ENCODE measurements at regions not wholly inside any gene's neighbourhood (a gene's known extent, or its start where the extent isn't known, plus 50 kb on each side); places are given as distances from the start of the nearest gene placed in this dataset.

GRCh38 chr5:3778000-3778550 is 182.4 kb downstream of the IRX1 start:
- Histone ChIP-seq H3K27me3 (ENCODE audit: insufficient read depth, poor library complexity, severe bottlenecking) (no peaks in the 10 kb centered on the region), H3K4me1 (ENCODE audit: insufficient read depth, poor library complexity, severe bottlenecking) (no peaks in the 10 kb centered on the region), H3K9me3 (ENCODE audit: severe bottlenecking) (no peaks in the 10 kb centered on the region), H3K27ac (ENCODE audit: poor library complexity, severe bottlenecking) (no peak overlapping the region), H3K4me3 (ENCODE audit: severe bottlenecking) (no peak overlapping the region), H3K36me3 (ENCODE audit: low read depth) (no peaks in the 10 kb centered on the region)
- ATAC-seq (ENCODE audit: low read depth) (no peak), DNase-seq (ENCODE audit: low spot score) (no peak)
- TF ChIP-seq, protein P1, sequence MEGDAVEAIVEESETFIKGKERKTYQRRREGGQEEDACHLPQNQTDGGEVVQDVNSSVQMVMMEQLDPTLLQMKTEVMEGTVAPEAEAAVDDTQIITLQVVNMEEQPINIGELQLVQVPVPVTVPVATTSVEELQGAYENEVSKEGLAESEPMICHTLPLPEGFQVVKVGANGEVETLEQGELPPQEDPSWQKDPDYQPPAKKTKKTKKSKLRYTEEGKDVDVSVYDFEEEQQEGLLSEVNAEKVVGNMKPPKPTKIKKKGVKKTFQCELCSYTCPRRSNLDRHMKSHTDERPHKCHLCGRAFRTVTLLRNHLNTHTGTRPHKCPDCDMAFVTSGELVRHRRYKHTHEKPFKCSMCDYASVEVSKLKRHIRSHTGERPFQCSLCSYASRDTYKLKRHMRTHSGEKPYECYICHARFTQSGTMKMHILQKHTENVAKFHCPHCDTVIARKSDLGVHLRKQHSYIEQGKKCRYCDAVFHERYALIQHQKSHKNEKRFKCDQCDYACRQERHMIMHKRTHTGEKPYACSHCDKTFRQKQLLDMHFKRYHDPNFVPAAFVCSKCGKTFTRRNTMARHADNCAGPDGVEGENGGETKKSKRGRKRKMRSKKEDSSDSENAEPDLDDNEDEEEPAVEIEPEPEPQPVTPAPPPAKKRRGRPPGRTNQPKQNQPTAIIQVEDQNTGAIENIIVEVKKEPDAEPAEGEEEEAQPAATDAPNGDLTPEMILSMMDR (IDR thresholded peaks at IDR 0.05; ENCODE audit: poor library complexity, severe bottlenecking): no peak

GRCh38 chr5:3778945-3779344 is 183.3 kb downstream of the IRX1 start:
- Histone ChIP-seq H3K27me3 (ENCODE audit: insufficient read depth, poor library complexity, severe bottlenecking) (no peaks in the 10 kb centered on the region), H3K27ac (ENCODE audit: poor library complexity, severe bottlenecking) (no peak overlapping the region), H3K4me1 (ENCODE audit: insufficient read depth, poor library complexity, severe bottlenecking) (no peaks in the 10 kb centered on the region), H3K4me3 (ENCODE audit: severe bottlenecking) (no peak overlapping the region), H3K36me3 (ENCODE audit: low read depth) (no peaks in the 10 kb centered on the region), H3K9me3 (ENCODE audit: severe bottlenecking) (no peaks in the 10 kb centered on the region)
- no peak for ATAC-seq (ENCODE audit: low read depth)
- DNase-seq (ENCODE audit: low spot score): no peak
- TF ChIP-seq, protein P1 (IDR thresholded peaks at IDR 0.05; ENCODE audit: poor library complexity, severe bottlenecking): no peak

DNA sequence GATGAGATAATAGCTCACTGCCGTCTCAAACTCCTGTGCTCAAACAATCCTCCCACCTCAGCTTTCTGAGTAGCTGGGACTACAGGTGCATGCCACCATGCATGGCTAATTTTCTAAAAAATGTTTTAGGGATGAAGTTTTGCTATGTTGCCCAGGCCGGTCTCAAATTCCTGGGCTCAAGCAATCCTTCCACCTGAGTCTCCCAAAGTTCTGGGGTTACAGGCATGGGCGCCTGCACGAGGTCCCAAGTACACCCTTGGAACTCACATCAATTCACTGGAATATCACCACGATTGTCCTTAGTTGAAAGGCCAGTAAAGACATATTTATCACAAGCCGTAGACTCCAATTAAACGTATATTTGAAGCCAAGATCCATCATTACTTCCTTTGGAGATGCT is 184.6 kb downstream of the IRX1 start:
- Histone ChIP-seq H3K27ac (ENCODE audit: poor library complexity, severe bottlenecking) (no peak overlapping the region), H3K9me3 (ENCODE audit: severe bottlenecking) (no peaks in the 10 kb centered on the region), H3K27me3 (ENCODE audit: insufficient read depth, poor library complexity, severe bottlenecking) (no peaks in the 10 kb centered on the region), H3K4me1 (ENCODE audit: insufficient read depth, poor library complexity, severe bottlenecking) (no peaks in the 10 kb centered on the region), H3K36me3 (ENCODE audit: low read depth) (no peaks in the 10 kb centered on the region), H3K4me3 (ENCODE audit: severe bottlenecking) (no peak overlapping the region)
- ATAC-seq (ENCODE audit: low read depth) (no peak), DNase-seq (ENCODE audit: low spot score) (no peak)
- TF ChIP-seq, protein P1 (IDR thresholded peaks at IDR 0.05; ENCODE audit: poor library complexity, severe bottlenecking): no peak

- no peak for ATAC-seq (ENCODE audit: low read depth)
- Histone ChIP-seq H3K27ac (ENCODE audit: poor library complexity, severe bottlenecking) (no peak overlapping the region), H3K4me1 (ENCODE audit: insufficient read depth, poor library complexity, severe bottlenecking) (no peaks in the 10 kb centered on the region), H3K27me3 (ENCODE audit: insufficient read depth, poor library complexity, severe bottlenecking) (no peaks in the 10 kb centered on the region), H3K36me3 (ENCODE audit: low read depth) (no peaks in the 10 kb centered on the region), H3K9me3 (ENCODE audit: severe bottlenecking) (no peaks in the 10 kb centered on the region), H3K4me3 (ENCODE audit: severe bottlenecking) (no peak overlapping the region)
- DNase-seq (ENCODE audit: low spot score): no peak
- TF ChIP-seq, protein P1 (IDR thresholded peaks at IDR 0.05; ENCODE audit: poor library complexity, severe bottlenecking): no peak
Measured at GRCh38 chr5:3780907-3781306, 185.3 kb downstream of the IRX1 start.

GRCh38 chr5:3784854-3785253 is 189.2 kb downstream of the IRX1 start:
- DNase-seq (ENCODE audit: low spot score) (no peak), ATAC-seq (ENCODE audit: low read depth) (no peak)
- no peaks in the 10 kb centered on the region for H3K4me1 ChIP-seq (ENCODE audit: insufficient read depth, poor library complexity, severe bottlenecking)
- H3K36me3 ChIP-seq (ENCODE audit: low read depth): no peaks in the 10 kb centered on the region
- TF ChIP-seq, protein P1 (IDR thresholded peaks at IDR 0.05; ENCODE audit: poor library complexity, severe bottlenecking): no peak
- no peak overlapping the region for H3K4me3 ChIP-seq (ENCODE audit: severe bottlenecking)
- no peaks in the 10 kb centered on the region for H3K27me3 ChIP-seq (ENCODE audit: insufficient read depth, poor library complexity, severe bottlenecking)
- no peaks in the 10 kb centered on the region for H3K9me3 ChIP-seq (ENCODE audit: severe bottlenecking)
- H3K27ac ChIP-seq (ENCODE audit: poor library complexity, severe bottlenecking): no peak overlapping the region
